ENCODE measurements at regions not wholly inside any gene's neighbourhood (a gene's known extent, or its start where the extent isn't known, plus 50 kb on each side); places are given as distances from the start of the nearest gene placed in this dataset.

GRCh38 chr6:44624226-44624625 lies 236.7 kb downstream of the CDC5L start:
- no peaks in the 10 kb centered on the region for H3K36me3 ChIP-seq
- H3K9me3 ChIP-seq, result no peaks in the 10 kb centered on the region
- WGBS, result 71% methylated on average over 5 of the region's 5 CpGs
- DNase-seq (ENCODE audit: low spot score in 2 of 2), result no peak
- no peak for TF ChIP-seq POLR2AphosphoS5 (IDR thresholded peaks at IDR 0.05)
- no peak for TF ChIP-seq EP300 (IDR thresholded peaks at IDR 0.05)
- TF ChIP-seq CTCF (IDR thresholded peaks at IDR 0.05), result no peak
- no peak for TF ChIP-seq POLR2A (IDR thresholded peaks at IDR 0.05)
- no peak overlapping the region for H3K4me3 ChIP-seq
- no peak overlapping the region for H3K27ac ChIP-seq
- H3K27me3 ChIP-seq, result no peaks in the 10 kb centered on the region
- H3K4me1 ChIP-seq, result no peaks in the 10 kb centered on the region

DNA sequence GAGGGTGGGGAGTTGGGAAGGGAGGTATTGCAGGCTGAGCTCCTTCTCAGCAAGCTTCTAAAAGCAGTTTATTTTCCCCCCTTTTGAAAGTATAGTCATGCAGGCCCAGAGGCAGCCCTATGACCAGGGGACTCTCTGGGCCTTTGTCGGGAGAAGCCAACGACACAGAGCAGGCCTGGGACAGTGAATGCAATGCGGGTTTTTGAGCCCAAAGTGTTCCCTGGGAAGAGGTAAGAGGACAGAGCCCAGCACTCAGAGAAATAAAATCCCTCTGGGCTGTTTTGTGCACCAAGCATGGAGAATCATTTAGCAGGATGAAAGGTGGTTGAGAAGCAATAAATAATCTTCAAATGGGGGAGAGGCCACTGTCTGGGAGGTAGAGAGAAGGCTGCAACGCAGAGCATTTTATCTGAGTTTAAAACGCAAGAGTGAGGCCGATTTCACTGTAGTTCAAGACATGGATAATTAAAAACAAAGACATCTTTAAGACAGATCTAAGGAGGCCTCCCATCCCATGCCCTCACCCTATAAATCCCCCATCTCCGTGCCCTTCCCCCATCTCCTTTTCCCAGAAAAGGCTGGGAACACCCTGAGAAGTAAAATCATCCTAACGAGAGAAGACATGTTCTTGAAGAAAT lies 237.5 kb downstream of the CDC5L start:
- DNase-seq (ENCODE audit: low spot score in 2 of 2), result no peak
- no peak for TF ChIP-seq POLR2AphosphoS5 (IDR thresholded peaks at IDR 0.05)
- TF ChIP-seq CTCF (IDR thresholded peaks at IDR 0.05), result no peak
- TF ChIP-seq EP300 (IDR thresholded peaks at IDR 0.05), result no peak
- no peak for TF ChIP-seq POLR2A (IDR thresholded peaks at IDR 0.05)
- no peaks in the 10 kb centered on the region for H3K9me3 ChIP-seq
- 59% methylated on average over 8 of the region's 8 CpGs for WGBS
- H3K27ac ChIP-seq, result no peak overlapping the region
- no peaks in the 10 kb centered on the region for H3K36me3 ChIP-seq
- no peaks in the 10 kb centered on the region for H3K4me1 ChIP-seq
- H3K4me3 ChIP-seq, result no peak overlapping the region
- no peaks in the 10 kb centered on the region for H3K27me3 ChIP-seq

DNA sequence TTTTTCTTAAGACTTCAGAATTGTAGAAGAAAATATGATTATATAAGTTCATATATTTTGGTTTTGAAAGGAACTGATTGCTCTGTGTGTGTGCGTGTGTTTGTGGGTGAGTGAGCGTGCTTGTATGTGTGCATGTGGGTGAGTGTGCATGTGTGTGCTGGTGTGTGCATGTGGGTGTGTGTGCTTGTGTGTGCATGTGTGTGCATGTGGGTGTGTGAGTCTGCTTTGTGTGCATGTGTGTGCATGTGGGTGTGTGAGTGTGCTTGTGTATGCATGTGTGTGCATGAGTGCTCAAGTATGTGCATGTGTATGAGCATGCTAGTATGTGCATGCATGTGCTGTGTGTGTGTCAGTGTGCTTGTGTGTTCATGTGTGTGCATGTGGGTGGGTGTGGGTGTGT lies 238.5 kb downstream of the CDC5L start:
- no peaks in the 10 kb centered on the region for H3K27me3 ChIP-seq
- no peak for TF ChIP-seq POLR2A (IDR thresholded peaks at IDR 0.05)
- no peak for TF ChIP-seq CTCF (IDR thresholded peaks at IDR 0.05)
- TF ChIP-seq POLR2AphosphoS5 (IDR thresholded peaks at IDR 0.05), result no peak
- TF ChIP-seq EP300 (IDR thresholded peaks at IDR 0.05), result no peak
- no peak for DNase-seq (ENCODE audit: low spot score in 2 of 2)
- no peaks in the 10 kb centered on the region for H3K9me3 ChIP-seq
- H3K27ac ChIP-seq, result no peak overlapping the region
- WGBS, result 95% methylated on average over 2 of the region's 2 CpGs
- H3K4me1 ChIP-seq, result no peaks in the 10 kb centered on the region
- no peak overlapping the region for H3K4me3 ChIP-seq
- H3K36me3 ChIP-seq, result no peaks in the 10 kb centered on the region

GRCh38 chr6:44626616-44627015 lies 239.1 kb downstream of the CDC5L start:
- no peaks in the 10 kb centered on the region for H3K36me3 ChIP-seq
- H3K4me1 ChIP-seq, result no peaks in the 10 kb centered on the region
- 95% methylated on average over 9 of the region's 9 CpGs for WGBS
- DNase-seq (ENCODE audit: low spot score in 2 of 2), result no peak
- H3K9me3 ChIP-seq, result no peaks in the 10 kb centered on the region
- no peak overlapping the region for H3K27ac ChIP-seq
- no peak for TF ChIP-seq POLR2A (IDR thresholded peaks at IDR 0.05)
- no peak for TF ChIP-seq POLR2AphosphoS5 (IDR thresholded peaks at IDR 0.05)
- no peak for TF ChIP-seq EP300 (IDR thresholded peaks at IDR 0.05)
- TF ChIP-seq CTCF (IDR thresholded peaks at IDR 0.05), result no peak
- no peaks in the 10 kb centered on the region for H3K27me3 ChIP-seq
- no peak overlapping the region for H3K4me3 ChIP-seq

DNA sequence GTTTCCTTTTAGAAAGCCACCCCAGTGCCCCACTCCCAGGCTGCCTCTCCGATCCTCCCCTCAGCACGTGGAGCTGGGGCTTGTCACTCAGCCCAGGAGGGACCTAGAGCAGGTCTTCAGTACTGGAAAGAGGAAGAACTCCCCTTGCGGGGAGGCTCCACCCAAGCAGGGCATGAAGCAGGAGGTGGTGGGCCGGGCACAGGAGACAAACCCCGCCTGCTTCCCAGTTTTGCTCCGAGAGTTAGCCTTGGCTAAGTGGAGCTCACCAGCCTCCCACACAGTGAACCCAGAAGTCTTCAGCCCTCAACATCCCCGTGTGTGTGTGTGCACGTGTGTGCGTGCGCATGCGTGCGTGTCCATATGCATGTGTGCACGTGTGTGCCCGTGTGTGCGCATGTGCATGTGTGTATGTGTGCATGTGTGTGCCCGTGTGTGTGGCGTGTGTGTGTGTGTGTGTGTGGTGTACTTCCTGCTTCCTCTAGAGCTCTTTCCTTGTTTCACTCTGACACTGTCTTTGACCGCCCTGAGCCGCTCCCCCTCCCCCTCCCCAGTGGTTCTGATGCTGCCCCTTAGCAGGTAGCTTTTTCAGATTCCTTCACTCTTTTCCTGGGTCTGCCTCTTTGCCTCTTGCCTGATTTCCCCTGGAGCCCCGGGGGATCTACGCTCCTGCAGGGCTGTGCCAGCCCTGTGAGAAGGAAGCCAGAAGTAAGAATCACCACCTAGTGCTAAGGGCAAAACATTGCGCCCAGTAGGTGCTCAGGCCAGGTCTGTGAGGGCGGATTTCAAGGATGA lies 239.8 kb downstream of the CDC5L start:
- TF ChIP-seq POLR2AphosphoS5 (IDR thresholded peaks at IDR 0.05), result no peak
- no peak for TF ChIP-seq CTCF (IDR thresholded peaks at IDR 0.05)
- TF ChIP-seq POLR2A (IDR thresholded peaks at IDR 0.05), result no peak
- no peak for TF ChIP-seq EP300 (IDR thresholded peaks at IDR 0.05)
- Histone ChIP-seq H3K27me3 (no peaks in the 10 kb centered on the region), H3K36me3 (no peaks in the 10 kb centered on the region), H3K9me3 (no peaks in the 10 kb centered on the region), H3K4me3 (no peak overlapping the region), H3K27ac (no peak overlapping the region), H3K4me1 (no peaks in the 10 kb centered on the region)
- peak in 1 of 2 donors; percentile 68 for DNase-seq (ENCODE audit: low spot score in 2 of 2)
- 79% methylated on average over 20 of the region's 23 CpGs for WGBS

Measured in suprapubic skin (tissue), 4 donors.